ENCODE measurements at regions not wholly inside any gene's neighbourhood (a gene's known extent, or its start where the extent isn't known, plus 50 kb on each side); places are given as distances from the start of the nearest gene placed in this dataset.

DNA sequence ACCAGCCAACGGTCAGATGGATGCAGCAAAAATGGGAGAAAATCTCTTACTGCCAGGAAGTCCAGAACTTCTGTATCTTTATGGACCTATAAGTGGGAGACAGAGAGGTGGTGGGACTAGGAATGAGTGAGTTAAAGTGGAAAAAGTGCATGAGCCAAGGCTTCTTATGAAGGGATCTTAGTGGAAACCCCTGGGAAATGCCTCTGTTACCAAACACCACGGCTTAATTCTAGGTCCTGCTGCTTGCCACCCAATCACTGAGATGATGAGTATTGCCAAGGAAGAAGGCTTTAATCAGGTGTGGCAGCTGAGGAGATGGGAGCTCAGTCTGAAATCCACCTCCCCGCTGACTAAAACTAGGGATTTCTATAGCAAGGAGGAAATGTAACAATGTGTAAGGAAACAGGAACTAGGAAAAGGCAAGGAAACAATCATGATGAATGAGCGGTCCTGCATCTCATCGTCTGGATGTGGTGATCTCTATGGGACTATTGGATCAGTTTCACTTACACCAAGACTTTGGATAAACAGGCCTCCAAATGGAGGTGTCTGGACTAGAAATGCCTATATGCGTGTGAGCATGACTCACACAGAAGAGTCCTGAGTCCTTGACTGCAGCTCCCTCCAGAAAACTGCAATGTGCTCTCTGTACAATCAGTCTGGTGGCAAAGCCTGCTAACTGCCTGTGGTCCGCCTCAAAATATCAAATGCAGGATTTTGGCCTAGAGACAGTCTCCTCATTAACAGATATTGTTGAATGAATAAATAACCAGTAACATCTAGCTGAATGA, 98.2 kb upstream of the PRR16 start:
- DNase-seq, result no peak

DNA sequence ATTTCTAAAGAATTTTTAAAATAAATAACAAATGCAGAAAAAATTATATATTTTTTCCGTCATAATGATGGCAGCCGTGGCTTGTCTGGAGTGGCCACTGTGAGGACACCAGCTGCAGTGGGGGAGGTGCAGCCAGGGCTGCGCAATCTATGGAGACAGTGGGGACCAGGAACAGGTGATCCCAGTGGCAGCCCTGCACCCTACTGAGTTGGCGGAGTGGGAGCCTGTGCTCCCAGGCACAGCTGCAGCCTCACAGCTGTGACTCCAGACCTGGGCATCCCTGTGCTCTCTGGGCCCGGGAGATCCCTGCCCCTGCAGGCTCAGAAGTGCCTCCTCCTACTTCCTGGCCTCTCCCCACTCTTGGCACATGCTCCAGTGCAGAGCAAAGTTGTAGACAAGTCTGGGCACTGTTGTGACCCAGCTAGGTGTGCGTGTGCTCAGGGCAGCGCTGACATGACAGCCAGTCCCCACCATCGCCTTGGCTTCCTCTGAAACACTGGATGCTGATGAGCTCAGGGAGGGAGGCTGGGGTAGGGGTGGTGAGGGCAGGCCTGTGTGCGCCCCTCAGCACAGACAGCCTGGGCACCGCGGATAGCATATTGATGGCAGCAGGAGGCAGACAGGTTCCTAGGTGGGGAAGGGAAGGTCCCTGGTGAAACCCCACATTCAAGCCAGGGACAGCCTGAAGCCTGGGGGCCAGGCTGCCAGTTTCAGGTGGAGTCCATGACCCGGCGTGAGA, 96.0 kb upstream of the PRR16 start:
- no peak for DNase-seq

DNA sequence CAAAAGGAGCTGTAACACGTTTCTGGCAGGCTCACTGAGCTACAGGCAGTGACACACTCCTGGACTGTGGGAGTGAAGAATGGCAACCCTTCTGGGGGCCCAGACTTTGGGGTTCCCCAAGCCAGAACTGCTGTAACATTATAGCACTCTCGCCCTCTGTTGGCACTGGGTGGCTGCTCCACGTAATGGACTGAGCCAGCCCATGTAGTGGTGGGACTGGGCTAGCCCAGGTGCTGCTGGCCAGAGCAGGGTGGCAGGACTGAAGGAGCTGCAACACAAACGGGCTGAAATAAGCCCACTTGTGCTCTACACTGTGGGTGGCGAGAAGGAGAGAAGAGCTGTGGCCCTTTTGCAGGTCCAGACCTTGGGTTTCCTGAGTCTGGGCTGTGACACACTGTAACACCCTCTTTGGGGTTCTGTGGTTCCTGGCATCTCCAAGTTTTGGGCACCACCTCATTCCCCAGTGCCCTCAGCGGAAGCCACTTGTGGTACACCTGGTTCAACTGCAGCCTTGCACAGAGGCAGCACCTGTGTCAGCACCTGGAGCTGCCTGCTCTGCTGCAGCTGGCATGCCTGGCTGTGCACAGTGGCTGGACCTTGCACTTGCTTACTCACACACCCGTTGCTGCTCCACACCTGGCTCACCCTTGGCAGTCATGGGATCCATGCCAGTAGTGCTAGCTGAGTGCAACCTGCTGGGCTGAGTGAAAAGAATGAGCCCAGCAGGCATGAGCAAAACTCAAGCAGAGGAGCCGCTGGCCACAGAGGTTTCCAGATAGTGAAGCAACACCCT, 95.0 kb upstream of the PRR16 start:
- peak; percentile 95 for DNase-seq

DNA sequence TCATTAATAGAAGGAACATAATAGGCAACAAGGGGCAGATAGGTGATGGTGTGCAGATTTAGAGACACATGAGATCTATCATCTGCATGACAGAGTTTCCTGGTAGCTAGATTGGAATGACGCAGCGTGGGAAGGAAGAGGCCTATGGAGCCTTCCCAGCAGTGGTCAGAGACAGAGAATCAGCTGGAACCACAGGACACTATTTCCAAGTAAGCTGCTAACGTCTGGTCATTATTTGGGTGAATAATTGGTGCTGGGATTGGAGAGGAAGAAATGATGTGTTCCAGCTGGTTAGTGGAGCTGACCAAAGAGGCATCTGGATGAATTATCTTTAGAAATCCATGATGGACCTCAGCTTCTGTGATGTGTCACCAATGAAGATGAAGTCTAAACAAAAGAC, 91.2 kb upstream of the PRR16 start:
- no peak for DNase-seq

DNA sequence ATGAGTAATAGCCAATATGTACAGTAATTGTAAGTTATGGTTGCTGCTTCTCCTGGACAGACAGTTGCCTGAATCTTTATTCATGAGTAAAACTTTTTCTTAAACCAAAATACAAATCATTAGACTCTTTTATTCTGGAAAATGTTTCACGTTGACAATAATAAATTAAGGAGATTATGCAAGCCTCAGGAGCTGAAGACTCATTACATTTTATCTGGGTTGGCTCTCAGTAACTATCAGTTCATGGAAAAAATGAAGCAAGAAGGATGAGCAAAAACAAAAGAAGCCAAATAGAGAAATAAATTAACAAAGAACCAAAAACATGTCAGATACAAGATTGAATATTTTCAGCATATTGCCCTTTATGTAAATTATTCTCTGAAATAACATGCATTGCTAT, 88.9 kb upstream of the PRR16 start:
- no peak for DNase-seq

DNA sequence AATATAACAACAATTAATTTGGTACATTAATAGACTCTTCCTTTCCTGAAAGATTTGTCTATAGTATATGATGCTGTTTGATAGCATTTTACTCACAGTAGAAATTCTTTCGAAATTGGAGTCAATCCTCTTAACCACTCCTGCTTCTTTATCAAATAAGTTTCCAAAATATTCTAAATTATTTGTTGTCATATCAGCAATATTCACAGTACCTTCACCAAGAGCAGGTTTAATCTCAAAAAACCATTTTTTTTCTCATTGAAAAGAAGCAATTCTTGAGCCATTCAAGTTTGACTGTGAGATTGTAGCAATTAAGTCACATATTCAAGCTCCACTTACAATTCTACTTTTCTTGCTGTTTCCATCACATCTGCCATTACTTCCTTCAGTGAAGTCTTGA, 83.5 kb upstream of the PRR16 start:
- no peak for DNase-seq

DNA sequence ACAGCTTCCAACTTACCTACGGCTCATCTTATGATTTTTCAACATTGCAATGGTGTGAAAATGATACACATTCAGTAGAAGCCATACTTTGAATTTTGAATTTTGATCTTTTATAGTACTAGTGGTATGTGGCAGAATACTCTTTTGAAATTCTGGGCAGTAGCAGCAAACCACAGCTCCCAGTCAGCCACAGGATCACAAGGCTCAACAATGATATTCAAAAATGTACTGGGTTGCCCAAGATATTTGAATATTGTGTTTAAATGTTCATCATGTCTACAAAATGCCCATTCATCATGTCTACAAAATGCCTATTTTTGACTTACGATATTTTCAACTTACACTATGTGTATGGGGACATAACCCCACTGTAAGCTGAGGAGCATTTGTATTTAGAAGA, 81.3 kb upstream of the PRR16 start:
- DNase-seq, result no peak

DNA sequence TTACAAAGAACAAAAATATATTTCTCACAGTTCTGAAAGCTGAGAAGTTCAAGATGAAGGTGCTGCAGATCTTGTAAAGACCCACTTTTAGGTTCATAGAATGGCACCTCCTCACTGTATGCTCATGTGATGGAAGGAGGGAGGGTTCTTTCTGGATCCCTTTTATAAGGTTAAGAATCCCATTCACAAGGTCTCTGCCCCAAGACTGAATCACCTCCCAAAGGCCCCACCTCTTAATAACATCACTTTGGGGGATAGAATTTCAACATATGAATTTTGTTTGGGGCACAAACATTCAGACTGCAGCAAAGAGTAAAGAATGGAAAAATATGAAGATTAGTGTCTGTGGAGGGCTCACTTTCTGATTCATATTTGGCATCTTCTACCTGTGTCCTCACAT, 77.1 kb upstream of the PRR16 start:
- no peak for DNase-seq

DNA sequence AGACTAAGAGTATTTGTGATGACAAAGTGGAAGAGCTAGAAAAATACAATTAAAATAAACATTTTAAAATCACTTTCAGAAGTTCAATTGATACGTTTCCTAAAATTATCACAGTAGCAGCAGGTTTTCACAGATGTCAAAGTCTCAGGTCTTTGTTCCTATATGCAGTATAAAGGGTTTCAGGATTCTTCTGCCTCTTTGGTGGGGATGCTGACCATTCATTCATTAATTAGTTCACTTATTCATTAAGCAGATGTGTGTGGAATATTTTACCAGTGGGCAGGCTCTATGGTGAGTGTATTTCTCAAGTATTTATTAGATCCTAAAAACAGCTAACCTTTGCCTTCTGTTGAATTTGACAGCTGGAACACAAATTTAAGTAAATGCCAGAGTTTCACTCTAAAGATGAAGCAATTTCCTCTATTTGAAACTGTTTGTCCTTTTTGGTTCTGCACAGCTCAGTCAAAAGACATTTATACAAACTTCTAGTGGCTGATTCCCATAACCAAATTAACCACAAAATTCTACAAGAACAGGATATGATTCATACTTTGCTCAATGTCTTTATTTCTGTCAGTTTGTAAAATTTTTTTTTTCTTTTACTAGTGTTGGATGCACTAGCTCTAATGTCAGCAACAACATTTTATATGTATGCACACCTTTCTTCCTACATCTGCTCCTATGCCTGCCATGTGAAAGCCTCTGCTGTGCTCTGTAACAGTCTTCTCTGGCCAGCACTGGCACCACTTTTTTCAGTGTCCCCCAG, 75.9 kb upstream of the PRR16 start:
- peak; percentile 59 for DNase-seq

DNA sequence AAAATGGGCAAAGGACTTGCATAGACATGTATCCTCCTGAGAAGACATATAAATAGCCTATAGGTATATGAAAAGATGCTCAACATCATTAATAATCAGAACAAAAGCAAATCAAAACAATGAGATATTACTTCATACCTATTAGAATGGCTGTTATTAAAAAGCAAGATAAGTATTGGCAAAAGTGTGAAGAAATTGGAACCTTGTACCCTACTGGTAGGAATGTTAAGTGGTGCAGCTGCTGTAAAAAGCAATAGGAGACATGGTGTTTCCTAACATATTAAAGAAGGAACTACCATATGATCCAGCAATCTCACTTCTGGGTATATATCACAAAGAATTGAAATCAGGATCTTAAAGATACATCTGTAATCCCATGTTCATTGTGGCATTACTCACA, 69.8 kb upstream of the PRR16 start:
- DNase-seq, result no peak

DNA sequence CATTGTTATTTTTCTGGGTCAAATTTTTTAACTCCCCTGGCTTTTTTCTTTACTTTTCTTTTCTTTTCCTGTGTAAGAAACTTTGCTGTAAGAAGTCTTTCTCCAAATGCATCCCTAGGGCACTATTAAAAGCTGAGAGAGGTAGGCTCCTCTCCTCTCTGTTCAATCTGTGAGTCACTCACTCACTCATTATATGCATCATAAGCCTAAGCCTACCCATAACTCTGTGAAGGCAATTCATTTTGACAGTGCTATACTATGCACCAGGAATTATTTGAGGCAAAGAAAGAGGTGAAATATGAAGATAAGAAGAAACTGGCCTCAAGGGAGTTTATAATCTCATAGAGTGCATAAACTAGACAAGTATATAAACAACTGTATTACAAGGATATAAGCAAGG, 67.9 kb upstream of the PRR16 start:
- no peak for DNase-seq

DNA sequence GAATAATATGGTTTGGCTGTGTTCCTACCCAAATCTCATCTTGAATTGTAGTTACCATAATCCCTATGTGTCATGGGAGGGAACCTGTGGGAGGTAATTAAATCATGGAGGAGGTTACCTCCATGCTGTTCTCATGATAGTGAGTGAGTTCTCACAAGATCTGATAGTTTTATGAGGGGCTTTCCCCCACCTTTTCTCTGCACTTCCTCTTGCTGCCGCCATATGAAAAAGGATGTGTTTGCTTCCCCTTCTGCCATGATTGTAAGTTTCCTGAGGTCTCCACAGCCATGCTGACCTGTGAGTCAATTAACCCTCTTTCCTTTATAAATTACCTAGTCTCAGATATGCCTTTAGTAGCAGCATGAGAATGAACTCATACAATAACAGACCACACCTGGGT, 63.7 kb upstream of the PRR16 start:
- DNase-seq, result no peak

DNA sequence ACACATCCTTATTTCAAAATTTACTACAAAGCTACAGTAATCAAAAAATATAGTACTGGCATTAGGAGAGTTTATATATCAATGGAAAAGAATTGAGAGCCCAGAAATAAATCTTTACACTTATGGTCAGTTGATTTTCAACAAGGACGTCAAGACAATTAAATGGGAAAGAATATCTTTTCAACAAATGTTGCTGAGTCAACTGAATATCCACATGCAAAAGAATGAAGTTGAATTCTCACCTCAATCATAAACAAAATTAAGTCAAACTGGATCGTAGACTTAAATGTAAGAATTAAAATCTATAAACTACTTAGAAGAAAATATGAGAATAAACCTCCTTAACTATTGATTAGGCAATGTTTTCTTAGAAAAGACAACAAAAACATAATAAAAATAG, 61.5 kb upstream of the PRR16 start:
- no peak for DNase-seq

DNA sequence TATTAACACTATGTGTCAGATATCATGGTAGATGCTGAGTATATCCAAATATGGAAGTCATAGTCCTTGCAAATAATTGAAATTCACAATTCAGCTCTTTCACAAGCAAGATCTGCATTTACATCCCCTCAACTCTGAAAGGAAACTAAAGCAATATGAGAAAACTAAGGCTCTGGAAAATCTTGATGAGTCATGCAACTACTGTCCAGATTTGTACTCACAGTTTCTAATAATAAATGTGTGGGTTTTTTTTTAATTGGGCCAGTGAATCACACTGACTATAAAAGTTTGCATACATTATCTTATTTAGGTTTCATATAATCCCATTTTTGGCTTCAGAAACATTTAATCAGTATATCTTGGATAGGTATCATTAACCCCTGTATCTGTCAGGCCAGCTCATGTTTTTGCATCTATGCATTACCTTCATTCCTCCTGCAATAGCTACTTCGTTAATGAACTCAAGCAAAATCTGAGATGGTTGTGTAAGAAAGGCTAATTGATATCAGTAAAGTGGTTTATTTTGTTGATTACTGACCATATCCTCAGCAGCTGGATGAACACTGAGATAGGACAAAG, 58.7 kb upstream of the PRR16 start:
- DNase-seq, result peak; percentile 60

DNA sequence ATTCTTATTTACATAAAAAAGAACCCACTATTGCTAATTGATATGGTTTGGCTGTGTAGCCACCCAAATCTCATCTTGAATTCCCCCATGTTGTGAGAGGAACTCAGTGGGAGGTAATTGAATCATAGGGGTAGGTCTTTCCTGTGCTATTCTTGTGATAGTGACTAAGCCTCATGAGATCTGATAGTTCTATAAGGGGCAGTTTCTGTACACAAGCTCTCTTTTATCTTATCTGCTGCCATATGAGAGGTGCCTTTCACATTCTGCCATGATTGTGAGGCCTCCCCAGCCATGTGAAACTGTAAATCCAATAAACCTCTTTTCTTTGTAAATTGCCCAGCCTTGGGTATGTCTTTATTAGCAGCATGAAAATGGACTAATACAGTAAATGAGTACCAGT, 58.2 kb upstream of the PRR16 start:
- no peak for DNase-seq

DNA sequence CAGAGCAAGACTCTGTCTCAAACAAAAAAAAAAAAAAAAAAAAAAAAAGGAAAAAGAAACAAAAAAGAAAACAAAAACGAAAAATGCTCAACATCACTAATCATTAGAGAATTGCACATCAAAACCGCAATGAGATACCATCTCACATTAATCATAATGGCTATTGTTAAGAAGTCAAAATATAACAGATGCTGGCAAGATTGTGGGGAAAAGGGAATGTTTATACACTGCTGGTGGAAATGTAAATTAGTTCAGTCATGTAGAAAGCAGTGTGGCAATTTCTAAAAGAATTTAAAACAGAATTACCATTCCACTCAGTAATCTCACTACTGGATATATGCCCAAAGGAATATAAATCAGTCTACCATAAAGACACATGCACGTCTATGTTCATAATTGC, 50.4 kb upstream of the PRR16 start:
- no peak for DNase-seq

Data from RPMI8226 (cell line).